SK-N-MC (cell line): ENCODE measurements at regions not wholly inside any gene's neighbourhood (a gene's known extent, or its start where the extent isn't known, plus 50 kb on each side); places are given as distances from the start of the nearest gene placed in this dataset.
"Not testable (repeated sequence)": the region's sequence is repeated elsewhere in the genome, so short reads cannot be mapped to it uniquely, and the experiment has no call there.

Source experiments
- DNase-seq: peaks from one replicate; pipeline ENCODE4 v3.0.0-alpha.2; 2011; ENCODE audit warnings: low read depth, low spot score
- H3K27ac ChIP-seq: fragments of 200-600 bp; sonication (generic); 2 replicates; pipeline ENCODE4 v1.5.1; 2016; ENCODE audit warnings: mixed run types
- H3K36me3 ChIP-seq: fragments of 200-600 bp; sonication (generic); 2 replicates; pipeline ENCODE4 v1.6.1; 2017; ENCODE audit warnings: antibody characterized with exemption, low read length, mixed read lengths; ENCODE audit not compliant: insufficient read depth
- H3K4me3 ChIP-seq: fragments of 200-600 bp; sonication (generic); 2 replicates; pipeline ENCODE4 v1.5.1; 2016
- H3K9ac ChIP-seq: fragments of 200-600 bp; sonication (generic); 2 replicates; pipeline ENCODE4 v1.8.0; 2017; ENCODE audit warnings: mixed run types, mixed read lengths; ENCODE audit not compliant: insufficient read length
- H3K9me3 ChIP-seq: fragments of 200-600 bp; sonication (generic); 2 replicates; pipeline ENCODE4 v1.6.1; 2017; ENCODE audit warnings: low read depth, mild to moderate bottlenecking, antibody characterized with exemption, low read length, moderate library complexity, mixed read lengths
- EZH2 ChIP-seq: fragments of 200-600 bp; sonication (generic); IDR thresholded peaks from one replicate; pipeline ENCODE4 v1.6.1; 2017; ENCODE audit warnings: antibody characterized with exemption
- FOXP2 ChIP-seq: optimal IDR thresholded peaks from 2 replicates; pipeline ENCODE3; 2011; ENCODE audit warnings: mild to moderate bottlenecking, moderate library complexity; ENCODE audit not compliant: insufficient read depth; ENCODE audit errors: extremely low read length, control extremely low read depth
- POLR2AphosphoS5 ChIP-seq: IDR thresholded peaks from 2 replicates; pipeline ENCODE4 v1.6.1; 2012; ENCODE audit warnings: mild to moderate bottlenecking, low read depth, low read length, borderline replicate concordance

DNA sequence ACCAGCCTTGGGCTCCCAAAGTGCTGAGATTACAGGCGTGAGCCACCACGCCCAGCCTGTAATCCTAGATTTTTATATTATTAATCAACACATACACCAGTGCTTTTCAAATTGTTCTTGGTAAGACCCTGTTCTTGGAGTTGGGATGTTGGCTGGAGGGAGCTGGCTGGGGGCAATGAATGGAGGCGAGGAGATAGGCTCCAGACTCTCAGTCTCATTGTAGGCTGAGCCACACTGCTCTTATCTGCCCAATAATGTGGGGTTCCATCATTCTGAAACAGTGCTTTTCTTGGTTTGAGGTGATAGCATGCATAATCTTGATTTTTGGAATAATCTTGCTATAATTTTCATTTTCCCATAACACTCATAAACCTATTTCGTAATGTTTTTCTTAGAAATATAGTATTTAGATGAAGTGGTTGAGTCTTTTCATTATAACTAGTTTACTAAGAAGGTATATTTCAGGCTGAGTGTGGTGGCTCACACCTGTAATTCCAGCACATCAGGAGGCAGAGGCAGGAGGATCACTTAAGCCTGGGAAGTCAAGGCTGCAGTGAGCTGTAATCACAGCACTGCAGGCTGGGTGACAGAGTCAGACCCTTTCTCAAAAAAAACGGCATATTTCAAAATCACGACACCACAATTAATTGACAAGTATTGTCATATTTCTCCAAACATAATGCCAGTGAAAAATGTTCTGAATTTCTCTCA lies 65.1 kb upstream of the LYZL2 start:
- H3K4me3 ChIP-seq, result no peak overlapping the region

DNA sequence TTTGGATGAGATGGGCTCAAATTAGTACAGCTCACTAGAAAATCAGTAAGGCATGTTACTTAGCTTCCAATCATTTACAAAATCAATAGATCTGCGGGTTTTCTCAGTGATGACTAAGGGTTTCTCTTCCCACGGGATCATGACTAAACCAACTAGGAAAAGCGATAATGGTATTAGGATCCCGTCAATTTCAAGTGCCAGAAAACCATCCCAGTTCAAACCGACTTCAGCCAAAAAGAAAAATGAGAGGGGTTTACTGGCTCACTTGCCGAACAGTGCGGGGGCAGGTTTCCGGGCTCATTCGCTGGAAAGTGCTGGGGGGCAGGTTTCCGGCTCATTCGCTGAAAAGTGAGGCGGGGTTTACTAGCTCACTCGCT lies 62.1 kb upstream of the LYZL2 start:
- H3K4me3 ChIP-seq, result no peak overlapping the region
- no peak for DNase-seq
- H3K36me3 ChIP-seq, result no peaks in the 10 kb centered on the region
- TF ChIP-seq FOXP2 (no peak), POLR2AphosphoS5 (no peak), EZH2 (no peak)
- no peak overlapping the region for H3K27ac ChIP-seq
- no peak overlapping the region for H3K9ac ChIP-seq
- no peaks in the 10 kb centered on the region for H3K9me3 ChIP-seq

More for the DNA sequence above, 65.1 kb upstream of the LYZL2 start:
- no peaks in the 10 kb centered on the region for H3K9me3 ChIP-seq
- H3K36me3 ChIP-seq, result no peaks in the 10 kb centered on the region
- H3K27ac ChIP-seq, result no peak overlapping the region
- no peak for DNase-seq
- H3K9ac ChIP-seq, result no peak overlapping the region
- TF ChIP-seq EZH2 (no peak), POLR2AphosphoS5 (no peak), FOXP2 (no peak)

DNA sequence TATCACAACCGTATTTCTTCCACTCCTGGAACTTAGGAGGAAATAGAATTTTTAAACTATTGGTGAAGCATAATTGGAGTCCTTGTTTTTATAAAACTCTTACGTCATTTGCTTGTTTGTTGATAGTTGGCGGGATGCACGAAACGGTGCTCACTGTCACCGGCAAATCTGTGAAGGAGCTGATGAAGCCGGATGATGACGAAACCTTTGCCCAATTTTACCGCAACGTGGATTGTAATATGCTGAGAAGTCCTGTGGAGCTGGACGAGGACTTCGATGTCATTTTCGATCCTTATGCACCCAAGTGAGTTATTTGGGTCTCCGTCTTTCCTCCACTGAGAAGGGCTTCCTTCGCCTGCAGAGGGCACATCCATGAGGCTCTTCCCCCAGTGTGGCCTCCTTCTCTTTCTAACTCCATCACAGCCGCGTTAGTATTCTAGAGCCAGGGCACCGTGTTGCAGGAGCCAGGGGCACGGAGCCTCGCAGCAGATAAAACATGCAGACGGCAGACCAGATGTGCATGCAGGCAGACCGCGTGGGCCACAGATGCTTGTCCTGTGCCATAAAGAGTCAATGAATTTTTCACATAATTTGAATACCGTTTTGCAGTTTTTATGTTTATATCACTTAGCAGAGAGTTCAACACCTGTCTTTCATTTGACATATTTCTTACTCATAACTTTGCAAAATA lies 61.5 kb upstream of the LYZL2 start:
- not testable (repeated sequence) for H3K4me3 ChIP-seq, H3K27ac ChIP-seq, H3K9ac ChIP-seq

DNA sequence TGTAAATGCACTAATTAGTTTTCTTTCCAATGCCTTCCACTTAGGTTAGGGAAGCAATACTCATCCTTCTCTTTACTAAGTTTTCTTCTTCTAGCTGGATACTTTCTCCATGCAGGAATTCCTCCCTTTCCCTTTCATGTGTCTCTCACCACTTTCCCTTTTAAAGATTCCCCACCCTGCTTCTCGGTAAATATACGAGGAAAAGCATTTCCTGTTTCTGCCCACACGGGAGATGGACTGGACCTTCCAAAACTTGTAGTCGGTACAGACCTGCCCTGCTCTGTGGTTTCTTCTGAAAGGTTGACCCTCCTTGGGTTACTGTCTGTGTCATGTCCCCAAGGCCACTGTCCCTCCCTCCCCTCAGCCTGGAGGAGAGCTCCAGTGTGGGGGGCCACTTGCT lies 58.9 kb upstream of the LYZL2 start:
- no peak for TF ChIP-seq EZH2
- no peaks in the 10 kb centered on the region for H3K36me3 ChIP-seq
- no peak overlapping the region for H3K4me3 ChIP-seq
- no peak overlapping the region for H3K27ac ChIP-seq
- no peaks in the 10 kb centered on the region for H3K9me3 ChIP-seq
- H3K9ac ChIP-seq, result no peak overlapping the region
- no peak for DNase-seq

More for the DNA sequence above, 61.5 kb upstream of the LYZL2 start:
- not testable (repeated sequence) for H3K36me3 ChIP-seq, H3K9me3 ChIP-seq, DNase-seq

DNA sequence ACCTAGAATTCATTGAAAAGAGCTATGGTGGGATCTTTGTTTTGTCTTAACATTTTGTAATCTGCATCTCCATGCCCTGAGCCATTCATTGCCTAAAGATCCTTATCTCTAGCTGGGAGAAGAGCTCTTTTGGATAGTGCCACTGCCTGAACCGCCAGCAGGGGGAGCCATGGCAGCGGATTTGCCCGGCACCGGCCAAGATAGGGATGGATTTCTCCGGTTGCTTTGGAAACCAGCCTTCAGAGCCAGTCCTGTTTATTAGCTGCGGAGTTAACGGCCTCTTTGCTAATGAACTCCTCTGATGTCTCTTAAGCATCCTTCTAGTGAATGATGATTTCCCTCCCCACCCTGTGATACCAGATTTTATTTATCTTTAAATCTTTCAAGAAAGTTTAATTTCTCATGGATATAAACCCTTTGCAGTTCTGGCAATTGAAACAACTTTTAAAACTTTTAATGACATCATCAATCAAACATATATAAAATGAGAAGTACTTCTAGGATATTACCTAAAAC lies 58.2 kb upstream of the LYZL2 start:
- Histone ChIP-seq H3K9me3 (no peaks in the 10 kb centered on the region), H3K9ac (no peak overlapping the region), H3K4me3 (no peak overlapping the region), H3K27ac (no peak overlapping the region), H3K36me3 (no peaks in the 10 kb centered on the region)
- DNase-seq, result peak; percentile 18
- TF ChIP-seq EZH2 (no peak), FOXP2 (no peak), POLR2AphosphoS5 (no peak)

DNA sequence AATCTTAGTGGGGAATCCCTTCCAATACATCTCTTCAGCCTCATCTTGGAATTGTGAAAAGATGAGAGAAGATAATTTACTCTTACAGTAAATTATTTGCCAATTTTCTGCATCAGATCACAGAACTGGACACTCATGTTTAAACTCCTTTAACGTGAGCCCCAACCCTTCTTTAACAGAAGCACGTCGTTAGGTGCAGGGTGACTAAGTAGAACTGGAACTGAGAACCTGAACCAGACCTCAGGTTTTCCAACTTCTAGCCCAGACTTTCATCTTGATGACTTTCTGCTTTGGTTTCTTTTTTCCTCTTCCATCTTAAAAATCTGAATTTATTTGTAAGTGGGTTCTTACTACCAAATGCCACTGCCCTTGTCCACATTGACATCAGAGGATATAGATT lies 57.2 kb upstream of the LYZL2 start:
- H3K36me3 ChIP-seq, result no peaks in the 10 kb centered on the region
- TF ChIP-seq EZH2 (no peak), FOXP2 (no peak), POLR2AphosphoS5 (no peak)
- no peak for DNase-seq
- no peak overlapping the region for H3K4me3 ChIP-seq
- H3K27ac ChIP-seq, result no peak overlapping the region
- no peak overlapping the region for H3K9ac ChIP-seq
- H3K9me3 ChIP-seq, result no peaks in the 10 kb centered on the region

DNA sequence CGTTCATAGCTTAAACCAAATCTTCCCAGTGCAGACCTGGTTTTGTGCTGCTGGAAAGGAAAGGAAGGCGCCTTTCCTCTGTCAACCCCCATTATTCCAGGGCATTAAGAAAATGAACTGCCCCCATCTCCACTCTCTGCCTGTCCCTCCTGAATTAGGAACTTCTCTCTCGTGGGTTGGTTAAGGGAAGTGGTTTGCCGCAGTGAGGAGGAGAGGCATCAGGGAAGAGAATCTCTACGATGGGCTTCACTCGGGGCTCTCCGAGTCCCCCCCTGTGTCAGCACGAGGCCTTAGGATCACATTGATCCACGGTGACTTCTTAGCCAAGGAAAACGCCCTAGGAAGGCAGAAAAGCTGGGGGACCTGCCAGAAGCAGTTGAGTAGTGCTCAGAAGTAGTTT lies 53.9 kb upstream of the LYZL2 start:
- TF ChIP-seq POLR2AphosphoS5, result no peak
- TF ChIP-seq FOXP2, result no peak
- no peak for TF ChIP-seq EZH2

DNA sequence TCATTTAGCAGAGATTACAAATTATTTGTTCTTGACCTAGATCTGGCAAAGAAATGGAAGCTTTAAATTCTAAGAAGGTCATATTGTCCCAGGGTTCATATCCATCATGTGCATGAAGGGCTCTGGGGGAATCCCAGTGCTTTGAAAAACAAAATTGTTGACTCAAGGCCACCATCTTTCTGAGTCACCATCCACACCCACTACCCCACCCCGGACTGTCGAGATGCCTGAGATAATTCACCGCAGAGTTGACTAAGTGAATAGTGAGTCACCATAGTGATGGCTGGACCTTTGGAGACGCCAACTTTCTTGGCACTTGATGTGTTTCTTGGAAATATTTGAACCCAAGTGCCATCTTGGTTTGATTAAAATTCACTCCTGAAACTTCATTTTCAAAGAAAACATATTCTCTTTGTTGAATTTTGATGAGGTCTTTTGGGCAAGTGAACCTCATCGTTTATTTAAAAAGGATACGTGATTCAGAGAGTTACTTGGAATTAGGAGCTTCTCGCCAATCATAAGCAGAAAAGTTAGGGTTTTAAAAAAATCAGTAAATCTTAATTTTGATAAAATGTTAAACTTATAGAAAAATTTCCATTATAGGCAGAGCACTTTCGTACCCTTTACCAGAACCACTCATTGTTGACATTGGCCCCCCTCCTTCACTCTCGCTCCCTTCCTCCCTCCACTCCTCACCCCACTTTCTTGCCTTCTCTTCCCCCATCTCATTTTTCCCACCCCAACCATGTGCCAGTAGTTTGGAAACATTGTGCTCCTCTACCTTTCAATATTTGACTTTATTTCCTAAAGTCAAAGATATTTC lies 53.0 kb upstream of the LYZL2 start:
- DNase-seq, H3K27ac ChIP-seq, H3K9me3 ChIP-seq, H3K4me3 ChIP-seq, H3K9ac ChIP-seq, H3K36me3 ChIP-seq: not testable (repeated sequence)

More for the DNA sequence above, 53.9 kb upstream of the LYZL2 start:
- no peak overlapping the region for H3K9ac ChIP-seq
- H3K27ac ChIP-seq, result no peak overlapping the region
- no peak for DNase-seq
- no peaks in the 10 kb centered on the region for H3K36me3 ChIP-seq
- no peaks in the 10 kb centered on the region for H3K9me3 ChIP-seq
- H3K4me3 ChIP-seq, result no peak overlapping the region

DNA sequence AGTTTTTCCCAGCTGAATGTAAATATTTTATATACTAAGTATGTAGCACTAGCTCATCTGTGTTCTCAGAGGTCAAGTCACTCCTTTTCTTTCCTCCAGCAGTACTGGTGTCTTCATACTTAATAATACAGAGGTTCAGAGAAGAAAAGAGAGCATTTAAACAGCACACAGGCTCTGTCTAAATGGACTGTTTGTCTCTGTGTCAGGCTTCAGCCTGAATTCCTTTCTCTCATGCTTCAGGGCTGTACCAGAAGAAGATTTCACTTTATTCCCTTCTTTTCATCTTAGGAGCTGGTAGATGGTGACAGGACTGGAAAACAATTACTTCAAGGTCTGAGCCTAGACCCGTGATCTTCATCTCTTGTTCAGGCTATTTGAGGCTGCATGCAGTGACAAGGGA lies 51.4 kb upstream of the LYZL2 start:
- Histone ChIP-seq H3K27ac (no peak overlapping the region), H3K4me3 (no peak overlapping the region), H3K9ac (no peak overlapping the region), H3K9me3 (no peaks in the 10 kb centered on the region), H3K36me3 (no peaks in the 10 kb centered on the region)
- no peak for DNase-seq
- no peak for TF ChIP-seq FOXP2
